ENCODE measurements at regions not wholly inside any gene's neighbourhood (a gene's known extent, or its start where the extent isn't known, plus 50 kb on each side); places are given as distances from the start of the nearest gene placed in this dataset.

GRCh38 chr10:8726779-8727084 is 672.2 kb downstream of the GATA3 start:
- no peak for DNase-seq

- DNase-seq = no peak
Observed at GRCh38 chr10:8731121-8732095, 676.9 kb downstream of the GATA3 start.

GRCh38 chr10:8738987-8739386 is 684.5 kb downstream of the GATA3 start:
- DNase-seq = no peak

DNA sequence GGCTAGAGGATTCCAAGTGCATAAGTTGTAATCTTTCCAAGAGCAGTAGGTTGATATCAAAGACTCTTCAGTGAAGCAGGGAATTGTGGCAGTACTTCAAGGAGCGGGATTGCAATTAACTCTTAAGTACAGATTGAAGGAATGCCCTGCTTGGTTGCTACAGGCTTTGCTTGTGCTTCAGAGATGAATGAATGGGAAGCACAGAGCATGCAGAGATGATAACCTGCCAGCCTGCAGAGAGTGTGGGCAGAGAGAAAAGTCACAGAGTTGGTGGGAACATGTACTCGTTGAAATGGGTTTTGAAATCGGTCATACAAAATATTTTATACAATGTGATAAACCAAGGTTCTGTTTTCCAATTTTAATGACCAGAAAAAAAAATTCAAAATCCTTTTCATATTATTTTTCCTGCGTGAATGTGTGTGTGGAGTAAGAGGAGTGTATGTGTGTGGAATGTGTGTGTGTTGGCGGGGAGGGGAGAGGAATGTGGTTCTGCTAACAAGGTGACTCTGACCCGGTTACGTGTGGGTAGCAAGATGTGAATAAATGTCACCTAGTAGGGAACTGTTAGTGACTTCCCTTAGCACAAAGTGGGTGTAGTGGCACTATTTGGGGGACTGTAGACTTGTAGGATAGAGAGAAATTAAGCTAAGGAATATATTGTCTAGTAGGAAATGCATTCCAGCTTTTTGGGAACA is 697.8 kb downstream of the GATA3 start:
- no peak for DNase-seq

GRCh38 chr10:8758029-8758428 is 703.5 kb downstream of the GATA3 start:
- no peak for DNase-seq

GRCh38 chr10:8766899-8767298 is 712.4 kb downstream of the GATA3 start:
- DNase-seq = no peak

GRCh38 chr10:8767591-8767990 is 713.1 kb downstream of the GATA3 start:
- DNase-seq = no peak

GRCh38 chr10:8768341-8768740 is 713.9 kb downstream of the GATA3 start:
- DNase-seq = no peak

DNA sequence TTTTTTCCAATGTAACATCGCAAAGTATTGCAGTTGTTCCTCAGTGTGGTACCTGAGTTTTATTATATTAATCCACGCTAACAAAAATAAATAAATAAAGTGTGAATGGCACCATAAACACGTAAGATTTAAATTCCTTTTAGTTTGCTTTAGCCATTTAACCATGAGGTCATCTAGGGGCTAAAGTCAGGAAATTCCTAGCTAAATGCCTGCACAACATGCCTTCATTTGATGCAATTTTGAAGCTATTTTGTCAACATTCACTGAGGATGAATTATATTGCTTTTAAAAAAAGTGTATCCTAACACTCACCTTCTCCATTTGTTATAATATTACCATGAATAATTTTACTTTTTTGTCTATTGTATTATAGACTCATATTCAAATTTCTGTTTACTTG is 714.4 kb downstream of the GATA3 start:
- no peak for DNase-seq

GRCh38 chr10:8776926-8777622 is 722.6 kb downstream of the GATA3 start:
- no peak for DNase-seq

GRCh38 chr10:8778713-8779112 is 724.2 kb downstream of the GATA3 start:
- DNase-seq = no peak

GRCh38 chr10:8787649-8788048 is 733.2 kb downstream of the GATA3 start:
- no peak for DNase-seq

DNA sequence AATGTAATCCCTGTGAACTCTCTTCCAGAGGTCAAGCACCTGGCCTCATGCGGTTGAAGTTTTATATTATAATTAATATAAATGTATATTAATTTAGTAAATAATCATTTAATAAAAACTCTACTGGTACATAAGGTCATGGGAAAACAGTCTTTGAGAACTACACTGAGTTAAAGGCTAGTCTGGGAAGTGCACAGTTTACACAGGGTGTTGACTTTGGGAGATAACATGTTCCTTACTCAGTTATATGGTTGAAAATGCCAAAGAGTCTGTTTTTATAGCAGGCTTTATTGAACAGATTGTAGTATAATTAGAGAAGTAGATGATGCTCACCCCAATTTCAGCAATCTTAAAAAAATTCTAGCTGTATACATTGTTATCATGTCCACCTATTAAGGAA is 735.9 kb downstream of the GATA3 start:
- no peak for DNase-seq

- no peak for DNase-seq
Observed at GRCh38 chr10:8794860-8795259, 740.4 kb downstream of the GATA3 start.

DNA sequence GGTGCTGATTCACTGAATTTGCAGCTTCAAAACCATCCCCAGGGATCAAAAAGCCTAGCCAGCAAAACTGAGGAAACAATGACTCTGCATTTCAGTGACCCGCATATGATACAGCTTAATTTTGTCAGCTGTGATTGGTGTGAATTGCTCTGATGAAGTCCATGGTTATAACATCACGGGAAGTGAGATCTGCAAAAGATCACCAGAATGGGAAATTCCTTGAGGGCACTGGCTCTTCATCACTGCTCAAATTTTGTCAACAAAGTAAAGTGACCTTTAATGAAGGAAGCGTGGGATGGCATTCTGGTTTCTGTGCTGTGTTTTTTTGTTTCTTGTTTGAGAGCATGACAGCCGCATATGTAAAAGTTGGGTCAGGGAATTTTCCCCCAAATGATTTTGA is 745.9 kb downstream of the GATA3 start:
- DNase-seq = no peak

- DNase-seq = no peak
Observed at GRCh38 chr10:8803992-8804391, 749.5 kb downstream of the GATA3 start.

- no peak for DNase-seq
Observed at GRCh38 chr10:8810677-8811076, 756.2 kb downstream of the GATA3 start.

- no peak for DNase-seq
Observed at GRCh38 chr10:8811201-8811600, 756.7 kb downstream of the GATA3 start.

DNA sequence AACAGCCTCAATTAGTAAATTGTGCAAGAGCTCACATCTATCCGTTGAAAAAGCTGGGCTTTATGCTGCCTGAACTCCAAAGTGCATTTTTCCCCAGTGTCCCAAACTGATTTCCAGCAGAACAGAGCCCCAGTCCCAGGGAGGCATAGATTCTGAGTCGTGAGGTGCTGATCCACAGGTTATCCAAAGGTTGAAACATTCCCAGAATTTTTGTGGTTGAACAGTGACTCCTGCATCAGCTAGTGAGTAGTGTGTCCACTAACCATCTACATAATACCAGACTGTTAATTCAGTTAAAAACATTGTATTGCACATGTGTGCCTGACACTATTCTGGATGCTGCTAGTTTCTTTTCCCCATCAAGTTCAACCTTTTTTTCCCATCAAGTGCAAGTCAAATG is 761.5 kb downstream of the GATA3 start:
- DNase-seq = no peak

DNA sequence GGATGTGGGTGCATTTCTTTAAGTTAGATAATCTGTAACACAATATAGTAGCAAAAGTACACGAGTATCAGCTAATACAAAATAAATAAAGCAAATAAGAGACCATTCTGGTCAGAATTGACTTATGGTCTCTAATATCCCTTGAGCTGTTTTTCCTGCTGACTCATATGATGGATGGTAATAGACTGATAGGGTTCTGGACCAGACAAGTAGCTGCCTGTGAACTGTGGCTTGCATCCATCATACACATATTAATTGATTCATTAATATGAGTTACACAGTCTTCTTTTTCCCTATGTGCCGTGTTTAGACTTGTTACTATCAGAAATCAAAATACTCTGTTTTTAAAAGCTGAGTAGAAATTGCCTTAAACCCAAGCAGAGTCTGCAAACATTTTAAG is 762.8 kb downstream of the GATA3 start:
- DNase-seq = no peak

GRCh38 chr10:8825611-8826010 is 771.1 kb downstream of the GATA3 start:
- DNase-seq = no peak

DNA sequence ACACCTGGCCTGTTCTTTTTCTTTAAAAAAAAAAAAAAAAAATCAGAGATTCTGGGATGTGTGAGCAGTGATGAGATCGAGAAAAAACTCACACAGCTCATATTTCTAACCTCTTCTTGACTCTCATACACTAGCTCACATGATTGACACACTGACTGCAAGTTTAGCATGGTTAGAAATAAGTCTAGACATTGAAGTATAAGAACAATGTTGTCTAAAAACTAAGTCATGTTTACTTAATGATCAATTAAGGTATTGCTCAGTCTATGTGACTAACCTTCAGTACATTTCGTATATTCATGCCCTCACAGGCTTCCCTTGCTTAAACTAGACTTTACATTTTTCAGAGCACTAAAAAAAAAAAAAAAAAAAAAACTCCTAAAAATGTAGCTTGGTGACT is 775.1 kb downstream of the GATA3 start:
- no peak for DNase-seq

DNA sequence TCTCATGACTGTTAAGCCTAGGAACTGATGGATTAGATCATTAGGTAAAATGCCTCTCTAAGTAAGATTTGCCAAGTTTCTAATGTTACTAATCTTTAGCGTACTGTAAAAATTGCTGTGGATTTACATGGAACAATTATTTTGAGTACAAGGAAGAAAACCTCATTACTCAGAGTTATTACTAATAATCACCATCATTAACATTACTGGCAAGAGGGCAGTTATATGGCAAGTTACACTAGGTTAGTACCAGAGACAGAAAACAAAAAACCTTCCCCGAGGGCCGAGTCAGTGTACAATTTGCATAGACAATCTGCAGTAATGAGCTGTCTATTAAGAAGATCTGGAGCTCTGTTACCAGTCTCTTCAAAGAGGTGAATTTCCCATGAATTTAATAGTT is 775.6 kb downstream of the GATA3 start:
- DNase-seq = no peak

DNA sequence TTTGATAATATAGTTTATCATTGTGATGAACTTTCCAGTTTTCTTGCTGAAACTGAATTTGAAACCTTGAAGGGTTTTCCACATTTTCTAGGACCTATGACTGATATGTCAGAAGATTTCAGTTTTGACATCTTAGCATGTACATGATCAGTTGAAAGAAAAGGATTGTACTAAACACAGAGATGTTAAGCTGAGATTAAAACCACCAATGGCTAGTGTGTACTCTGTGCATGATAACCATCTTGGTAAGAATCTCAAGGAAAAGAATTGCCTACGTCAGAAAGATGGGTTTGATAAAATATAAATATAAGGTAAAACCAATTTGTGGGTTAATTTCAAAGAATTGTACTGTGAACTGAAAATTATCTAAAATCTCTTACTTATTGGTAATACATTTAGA is 776.4 kb downstream of the GATA3 start:
- DNase-seq = no peak

All from DMS53 (cell line).